HG03354 (cell line): ENCODE measurements at regions not wholly inside any gene's neighbourhood (a gene's known extent, or its start where the extent isn't known, plus 50 kb on each side); places are given as distances from the start of the nearest gene placed in this dataset.
"Not testable (repeated sequence)": the region's sequence is repeated elsewhere in the genome, so short reads cannot be mapped to it uniquely, and the experiment has no call there.

Experiments
- ATAC-seq: cut with Tn5 transposase; IDR thresholded peaks from one replicate; pipeline ENCODE4 v1.9.1; 2021; ENCODE audit warnings: mild to moderate bottlenecking; ENCODE audit not compliant: unreplicated experiment, poor library complexity, severe bottlenecking

GRCh38 chr16:66189951-66190350, 176.5 kb upstream of the CDH5 start:
- ATAC-seq: no peak

- ATAC-seq: no peak
Observed at GRCh38 chr16:66188917-66189725, 177.4 kb upstream of the CDH5 start.

GRCh38 chr16:66186251-66186785, 180.2 kb upstream of the CDH5 start:
- ATAC-seq: no peak

DNA sequence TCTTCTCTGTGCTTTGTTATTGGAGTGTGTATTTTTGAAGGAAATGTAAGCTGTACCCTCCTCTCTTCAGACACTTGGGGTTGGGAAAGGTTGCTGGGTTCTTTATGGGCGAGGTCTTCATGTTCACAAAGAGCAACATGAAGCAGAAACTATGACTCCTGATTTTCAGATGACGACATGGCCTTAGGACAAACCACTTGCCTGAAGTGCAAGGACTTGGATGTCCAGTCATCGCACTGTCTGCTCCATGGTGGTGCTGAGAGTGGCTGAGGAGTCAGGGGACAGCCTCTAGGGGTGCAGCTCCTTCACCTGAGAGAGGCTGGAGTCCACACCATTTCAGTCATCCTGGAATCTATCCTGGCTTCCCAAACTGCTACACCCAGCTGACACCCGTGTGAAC, 183.9 kb upstream of the CDH5 start:
- no peak for ATAC-seq

- no peak for ATAC-seq
Observed at GRCh38 chr16:66176731-66177130, 189.8 kb upstream of the CDH5 start.

DNA sequence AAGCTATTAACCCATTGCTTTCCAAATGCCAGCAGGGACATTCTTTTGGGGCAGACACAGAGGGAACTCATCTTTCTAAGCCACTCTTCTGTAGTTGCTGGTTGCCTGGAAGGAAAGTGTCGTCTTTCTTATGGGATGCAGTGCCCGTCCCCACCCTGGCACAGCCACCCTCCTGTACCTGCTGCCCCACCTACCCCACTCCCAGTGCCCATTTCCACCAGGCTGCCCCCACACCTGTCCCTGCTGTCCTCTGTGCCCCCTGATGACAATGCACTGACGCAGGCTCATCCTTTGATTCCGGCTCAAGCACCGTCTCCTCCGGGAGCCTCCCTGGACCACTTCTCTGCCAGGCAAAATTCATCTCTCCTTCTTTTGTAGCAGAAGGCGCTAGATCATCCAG, 190.4 kb upstream of the CDH5 start:
- no peak for ATAC-seq

DNA sequence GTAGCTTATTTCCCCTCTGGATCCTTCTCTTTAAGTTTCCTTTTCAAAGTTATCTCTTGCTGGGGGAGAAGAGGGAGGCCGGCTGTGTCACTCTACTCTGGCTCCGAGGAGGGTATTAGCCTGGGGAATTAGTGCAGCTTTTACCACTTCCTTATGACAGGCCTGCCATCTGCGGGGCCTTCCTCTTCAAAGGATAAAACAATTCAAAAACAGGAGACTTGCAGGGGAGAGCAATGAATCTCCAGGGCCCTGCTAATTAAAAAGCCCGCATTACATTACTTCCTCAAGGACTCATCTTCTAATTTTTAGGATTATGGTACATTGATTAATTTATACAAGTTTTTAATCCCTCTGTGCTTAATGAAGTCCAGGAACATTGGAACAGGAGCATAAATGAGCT, 190.9 kb upstream of the CDH5 start:
- no peak for ATAC-seq

DNA sequence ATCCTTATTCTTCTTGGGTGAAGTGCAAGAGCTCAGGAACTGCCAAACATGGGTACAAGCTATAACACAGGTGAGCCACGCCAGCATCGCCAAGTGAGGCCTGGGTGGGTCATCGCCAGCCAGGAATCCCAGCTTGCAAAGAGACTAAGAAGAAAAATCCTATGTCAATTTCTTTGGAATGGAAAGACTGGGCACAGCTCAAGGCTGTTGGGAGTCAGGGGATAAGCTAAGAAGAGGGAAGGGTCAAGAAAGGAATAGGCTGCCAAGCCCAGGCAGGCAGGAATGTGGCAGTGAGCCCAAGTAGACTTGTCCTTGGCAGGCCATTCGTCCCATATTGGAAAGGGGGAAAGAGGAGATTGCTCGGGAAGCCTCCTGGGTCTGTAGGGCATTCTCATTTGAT, 191.4 kb upstream of the CDH5 start:
- no peak for ATAC-seq

GRCh38 chr16:66173796-66174195, 192.7 kb upstream of the CDH5 start:
- ATAC-seq: not testable (repeated sequence)

DNA sequence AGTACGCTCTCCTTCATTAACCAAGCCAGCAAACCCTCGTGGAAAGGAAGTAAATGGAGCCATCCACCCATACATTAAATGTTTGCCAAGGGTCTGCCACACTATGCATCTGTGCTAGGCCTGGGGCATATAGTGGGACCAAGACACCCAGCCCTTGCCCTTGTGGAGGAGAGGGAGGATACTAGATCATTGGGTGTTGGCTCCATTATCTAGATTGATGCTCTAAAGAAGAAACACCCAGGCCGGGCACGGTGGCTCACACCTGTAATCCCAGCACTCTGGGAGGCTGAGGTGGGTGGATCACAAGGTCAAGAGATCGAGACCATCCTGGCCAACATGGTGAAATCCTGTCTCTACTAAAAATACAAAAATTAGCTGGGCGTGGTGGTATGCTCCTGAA, 193.3 kb upstream of the CDH5 start:
- not testable (repeated sequence) for ATAC-seq

DNA sequence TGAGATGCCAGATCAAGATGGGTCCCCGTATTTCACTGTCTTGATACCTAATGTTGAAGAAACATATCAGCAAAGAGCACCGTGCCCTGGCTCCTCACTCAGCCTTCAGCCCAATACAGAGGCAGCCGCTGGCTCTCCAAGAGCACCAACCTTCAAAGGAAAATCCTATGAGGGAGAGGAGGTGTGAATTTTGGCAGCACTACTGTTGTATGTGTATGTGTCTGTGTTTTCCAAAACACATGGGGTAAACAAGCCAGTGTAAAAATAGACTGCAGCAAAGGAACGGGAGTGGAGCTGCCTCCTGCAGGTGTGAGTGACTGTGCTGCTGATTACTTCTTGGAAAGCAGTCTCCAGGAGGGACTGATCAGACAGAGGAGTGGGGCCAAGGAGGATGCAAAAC, 194.0 kb upstream of the CDH5 start:
- ATAC-seq: no peak

DNA sequence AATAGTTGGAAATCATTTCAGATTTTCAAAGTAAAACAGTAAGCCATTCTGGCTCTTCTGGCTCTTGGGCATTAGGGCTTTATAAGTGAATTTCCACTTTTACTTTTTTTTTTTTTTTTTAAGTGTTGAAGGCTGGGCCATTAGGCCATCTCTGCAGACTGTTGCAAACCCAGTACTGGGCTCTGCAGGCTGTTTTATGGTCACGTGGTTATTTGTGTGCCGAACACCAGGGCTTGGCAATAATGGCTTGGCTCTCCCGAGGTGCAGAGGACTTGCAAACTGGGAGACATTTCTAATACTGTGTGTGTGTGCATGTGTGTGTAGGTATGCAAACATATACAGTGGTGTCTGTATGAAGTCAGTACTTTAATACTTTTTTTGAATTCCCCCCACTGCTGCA, 194.9 kb upstream of the CDH5 start:
- ATAC-seq: no peak

GRCh38 chr16:66170989-66171388, 195.5 kb upstream of the CDH5 start:
- ATAC-seq: no peak

DNA sequence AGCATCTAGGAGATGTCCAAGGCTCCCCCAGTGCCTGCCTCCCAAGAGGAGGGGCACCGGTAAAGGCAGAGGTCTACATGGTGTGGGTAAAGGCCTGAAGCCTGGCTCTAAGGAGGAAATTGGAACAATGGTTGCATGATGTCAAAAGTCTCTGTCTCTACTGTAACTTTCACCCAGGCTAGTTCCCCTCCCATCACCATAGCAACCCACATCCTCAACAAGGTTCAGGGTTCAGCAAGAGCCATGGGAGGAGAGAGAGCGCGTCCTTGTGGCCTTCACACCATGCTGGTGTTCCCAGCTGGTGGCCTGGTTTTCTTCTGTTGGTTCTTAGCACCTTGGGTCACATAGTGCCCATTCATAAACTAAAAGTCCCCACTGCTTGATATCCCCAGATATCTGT, 196.7 kb upstream of the CDH5 start:
- no peak for ATAC-seq

DNA sequence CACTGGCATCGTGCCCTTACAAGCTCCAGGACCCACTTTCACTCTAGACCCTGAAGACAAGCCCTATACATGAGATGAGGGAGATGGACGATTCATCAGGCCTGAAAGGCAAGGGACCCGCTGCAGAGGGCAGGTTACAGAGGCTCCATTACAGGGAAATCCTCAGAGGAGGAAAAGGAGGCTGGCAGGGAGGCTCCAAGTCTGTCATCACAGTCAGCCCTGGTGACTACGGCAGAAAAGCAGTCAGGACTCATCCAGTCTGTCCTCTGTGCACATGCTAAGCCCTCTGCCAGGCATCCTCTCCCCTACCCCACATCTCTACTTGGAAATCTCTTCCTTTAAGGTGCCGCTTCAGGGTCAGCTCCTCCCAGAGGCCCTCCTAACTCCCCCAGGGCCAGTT, 197.7 kb upstream of the CDH5 start:
- no peak for ATAC-seq

GRCh38 chr16:66167564-66168291, 198.8 kb upstream of the CDH5 start:
- no peak for ATAC-seq

DNA sequence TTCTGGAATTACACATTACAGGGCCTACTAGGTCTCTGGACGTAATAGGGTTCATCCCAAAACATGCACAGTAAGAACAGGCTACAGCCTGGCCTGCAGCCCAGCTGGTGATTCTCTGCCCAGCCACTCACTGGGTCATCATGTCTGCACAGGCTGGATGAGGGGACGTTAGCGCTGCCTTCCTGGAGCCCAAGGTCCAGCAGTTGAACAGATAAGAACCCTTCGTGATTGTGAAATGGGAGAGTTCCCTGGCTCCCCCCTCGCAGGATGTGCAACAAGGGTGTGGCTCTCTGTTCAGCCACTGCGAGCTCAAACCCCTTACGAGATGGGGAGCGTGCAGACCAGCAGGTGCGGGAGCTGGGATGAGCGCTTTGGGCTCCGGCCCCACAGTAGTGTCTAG, 200.0 kb upstream of the CDH5 start:
- no peak for ATAC-seq

DNA sequence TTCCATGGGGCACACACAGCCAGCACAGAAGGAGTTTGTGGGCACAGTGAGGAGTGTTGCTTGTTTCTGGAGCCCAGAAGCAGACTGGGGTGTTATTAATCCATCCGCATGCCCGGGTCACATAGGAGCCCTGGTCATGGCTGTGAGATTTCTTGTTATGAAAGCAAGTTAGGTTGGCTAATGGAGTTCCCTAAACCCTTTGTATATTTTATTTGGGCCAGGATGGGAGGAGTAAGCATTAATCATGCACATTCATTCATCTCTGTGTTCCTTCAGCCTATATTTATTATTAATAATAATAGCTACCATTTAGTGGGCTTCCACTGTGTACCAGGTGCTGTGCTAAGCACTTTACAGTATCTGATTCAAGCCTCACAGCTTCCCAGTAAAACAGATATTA, 200.6 kb upstream of the CDH5 start:
- no peak for ATAC-seq

DNA sequence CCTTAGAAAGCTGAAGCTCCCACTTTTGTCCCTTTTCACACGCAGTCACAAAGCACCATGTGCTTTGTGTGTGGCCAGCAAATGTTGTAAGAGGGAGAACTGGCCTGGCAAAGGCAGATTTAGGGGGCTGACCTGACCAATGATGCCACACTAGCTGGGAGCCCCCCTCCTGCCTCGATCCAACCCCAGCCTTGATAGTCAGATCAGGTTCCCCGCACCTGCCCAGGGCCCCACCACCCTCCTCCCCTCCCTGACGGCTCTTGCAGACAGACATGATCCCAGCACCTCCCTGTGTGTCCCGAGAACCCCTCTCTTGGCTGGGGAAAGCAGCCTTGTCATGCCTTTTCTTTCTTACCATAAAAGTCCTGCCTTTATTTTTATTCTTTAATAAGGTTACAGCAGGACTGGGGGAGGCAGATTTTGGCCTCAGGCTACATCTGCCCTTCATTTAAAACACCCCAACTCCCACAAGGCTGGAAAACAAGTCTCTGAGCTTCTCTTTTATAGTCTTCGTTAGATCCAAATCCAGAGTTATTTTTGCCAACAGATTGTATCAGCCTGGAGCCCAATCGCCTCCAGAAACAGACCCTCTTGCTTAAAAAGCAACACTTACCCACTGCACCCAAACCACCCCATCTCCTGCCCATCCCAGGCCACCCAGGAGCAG, 201.8 kb upstream of the CDH5 start:
- no peak for ATAC-seq

GRCh38 chr16:66162821-66163220, 203.7 kb upstream of the CDH5 start:
- no peak for ATAC-seq

- no peak for ATAC-seq
Observed at GRCh38 chr16:66161942-66162341, 204.5 kb upstream of the CDH5 start.
